ENCODE measurements at regions not wholly inside any gene's neighbourhood (a gene's known extent, or its start where the extent isn't known, plus 50 kb on each side); places are given as distances from the start of the nearest gene placed in this dataset.

- DNase-seq (ENCODE audit: low read depth in 3 of 3, low spot score in 1 of 3) = no peak
Measured at GRCh38 chr5:72035831-72036230, 71.4 kb upstream of the MAP1B start.

GRCh38 chr5:72036951-72037350, 70.3 kb upstream of the MAP1B start:
- no peak for DNase-seq (ENCODE audit: low read depth in 3 of 3, low spot score in 1 of 3)

GRCh38 chr5:72040513-72040912, 66.8 kb upstream of the MAP1B start:
- DNase-seq (ENCODE audit: low read depth in 3 of 3, low spot score in 1 of 3) = no peak

GRCh38 chr5:72041654-72042053, 65.6 kb upstream of the MAP1B start:
- no peak for DNase-seq (ENCODE audit: low read depth in 3 of 3, low spot score in 1 of 3)

- DNase-seq (ENCODE audit: low read depth in 3 of 3, low spot score in 1 of 3) = no peak
Measured at GRCh38 chr5:72042097-72042496, 65.2 kb upstream of the MAP1B start.

GRCh38 chr5:72045692-72046091, 61.6 kb upstream of the MAP1B start:
- no peak for DNase-seq (ENCODE audit: low read depth in 3 of 3, low spot score in 1 of 3)

- no peak for DNase-seq (ENCODE audit: low read depth in 3 of 3, low spot score in 1 of 3)
Measured at GRCh38 chr5:72046106-72046505, 61.2 kb upstream of the MAP1B start.

- no peak for DNase-seq (ENCODE audit: low read depth in 3 of 3, low spot score in 1 of 3)
Measured at GRCh38 chr5:72055636-72056035, 51.6 kb upstream of the MAP1B start.
